Erythroblast (primary cell): ENCODE measurements at regions not wholly inside any gene's neighbourhood (a gene's known extent, or its start where the extent isn't known, plus 50 kb on each side); places are given as distances from the start of the nearest gene placed in this dataset.
A peak's percentile ranks its signal among the peaks of the same experiment; 100 is the strongest.

Experiments
- DNase-seq, 2 experiments: peaks; one replicate each; lab custom pipeline; 2025; lab: John Stamatoyannopoulos, UW
- GATA1 ChIP-seq: IDR thresholded peaks from 2 replicates; pipeline ENCODE4 v1.6.1; 2011; ENCODE audit warnings: low read depth, mild to moderate bottlenecking, control low read depth, low read length, moderate library complexity
- POLR2A ChIP-seq: IDR thresholded peaks from 2 replicates; pipeline ENCODE4 v1.6.1; 2011; ENCODE audit warnings: mild to moderate bottlenecking, low read length

DNA sequence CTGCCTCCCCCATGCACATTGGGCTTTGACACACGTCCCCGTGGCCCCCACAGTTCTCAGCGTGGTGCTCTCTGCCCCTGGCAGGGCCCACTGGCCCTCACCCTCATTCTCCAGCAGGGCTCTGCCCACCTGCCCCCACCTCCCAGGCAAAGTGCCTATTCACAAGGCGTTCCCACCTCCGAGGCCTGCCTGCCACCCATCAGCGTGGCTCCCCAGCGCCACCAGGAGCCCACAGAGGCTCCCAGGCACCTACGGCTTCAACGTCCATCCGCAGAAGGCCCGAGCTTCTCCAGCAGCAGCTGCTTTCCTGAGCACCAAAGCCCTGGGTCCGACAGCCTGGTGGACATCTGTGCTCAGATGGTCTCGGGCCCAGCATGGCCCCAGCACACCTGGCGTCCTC is 211.8 kb upstream of the PPP2R2D start:
- TF ChIP-seq POLR2A = no peak
- TF ChIP-seq GATA1 = no peak
- DNase-seq = no peak

- TF ChIP-seq GATA1 = no peak
- no peak for TF ChIP-seq POLR2A
- DNase-seq = no peak
Measured at GRCh38 chr10:131689486-131689885, 211.3 kb upstream of the PPP2R2D start.

GRCh38 chr10:131689954-131690757 is 210.7 kb upstream of the PPP2R2D start:
- DNase-seq = no peak
- TF ChIP-seq GATA1 = no peak

GRCh38 chr10:131690805-131691239 is 210.0 kb upstream of the PPP2R2D start:
- TF ChIP-seq POLR2A (no peak), GATA1 (no peak)

DNA sequence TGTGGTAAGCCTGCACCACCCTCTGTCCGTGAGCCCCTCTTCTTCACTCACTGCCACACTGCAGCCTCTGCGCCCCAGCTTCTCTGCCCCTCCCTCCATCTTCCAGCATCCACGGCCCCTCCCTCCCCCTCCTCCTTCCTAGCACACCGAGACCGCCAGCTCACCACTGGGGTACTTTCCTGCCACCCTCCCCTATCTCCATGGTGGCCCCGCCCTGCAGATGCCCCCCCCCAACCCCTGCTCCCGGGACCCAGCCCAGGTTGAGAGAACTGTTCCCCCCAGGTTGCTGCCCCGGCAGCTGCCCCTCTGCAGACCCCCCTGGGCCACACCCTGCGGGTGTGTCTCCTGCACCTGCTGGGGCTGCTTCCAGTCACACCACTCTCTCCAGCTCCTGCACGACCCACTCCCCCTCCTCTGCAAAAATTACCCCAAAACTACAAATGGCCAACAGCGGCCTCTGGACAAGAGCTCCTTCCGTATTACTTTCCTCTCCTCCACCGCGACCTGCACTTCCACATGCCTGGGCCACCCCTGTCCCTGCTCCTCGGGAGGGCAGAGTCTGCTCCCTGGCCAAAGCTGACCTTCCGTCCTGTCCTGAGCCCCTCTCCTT is 209.2 kb upstream of the PPP2R2D start:
- no peak for DNase-seq
- TF ChIP-seq GATA1 = no peak
- no peak for TF ChIP-seq POLR2A

More at GRCh38 chr10:131690805-131691239, 210.0 kb upstream of the PPP2R2D start:
- DNase-seq = no peak

DNA sequence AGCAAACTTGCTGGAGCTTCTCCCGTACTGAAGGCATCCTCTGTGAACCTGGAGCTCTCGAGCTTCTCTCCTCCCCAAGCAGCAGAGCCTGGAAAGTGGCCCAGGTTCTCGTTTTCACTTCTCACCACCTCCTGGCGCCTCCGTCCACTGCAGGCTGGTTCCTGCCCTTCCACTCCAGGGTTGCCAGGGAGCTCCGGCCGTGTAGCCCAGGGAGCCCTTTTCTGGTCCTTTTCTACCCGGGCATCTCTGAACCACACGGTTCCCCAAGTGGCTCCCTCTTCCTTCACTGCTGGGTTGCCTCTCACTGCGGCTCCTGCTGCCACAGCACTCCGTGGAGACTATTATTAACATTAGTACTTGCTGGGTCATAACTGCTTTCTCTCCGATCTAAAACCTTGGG is 208.6 kb upstream of the PPP2R2D start:
- no peak for DNase-seq
- TF ChIP-seq GATA1 (no peak), POLR2A (no peak)

DNA sequence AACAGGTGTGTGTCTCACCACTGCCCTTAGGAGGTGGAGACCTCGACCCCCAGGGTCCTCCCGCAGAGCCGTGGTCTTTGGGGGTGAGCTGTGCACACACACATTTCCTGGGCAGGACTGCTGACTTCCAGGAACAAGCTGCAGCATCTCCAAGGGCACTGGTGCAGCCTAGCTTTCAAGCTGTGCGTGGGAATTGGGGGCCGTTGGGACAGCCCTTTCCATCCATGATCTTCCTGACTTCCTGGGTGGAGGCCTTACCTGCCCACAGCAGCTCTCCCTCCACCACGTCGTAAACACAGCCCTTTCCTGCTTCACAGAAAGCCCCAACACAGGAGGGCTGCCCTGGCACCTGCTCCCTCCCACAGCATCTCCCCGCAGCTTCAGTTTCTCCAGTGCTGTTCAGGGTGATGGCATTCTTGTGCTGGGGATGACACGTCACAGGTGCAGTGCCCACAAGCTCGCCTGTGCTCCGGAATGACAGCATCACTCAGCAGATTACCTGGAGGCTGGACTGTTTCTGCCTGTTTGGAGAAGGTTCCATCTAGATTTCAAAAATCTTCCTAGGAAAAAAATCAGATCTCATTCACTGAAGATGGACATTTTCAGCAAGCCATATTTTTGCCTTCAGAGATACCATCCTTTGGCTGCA is 208.0 kb upstream of the PPP2R2D start:
- TF ChIP-seq GATA1 = no peak
- no peak for TF ChIP-seq POLR2A
- no peak for DNase-seq

GRCh38 chr10:131693766-131694165 is 207.0 kb upstream of the PPP2R2D start:
- no peak for DNase-seq
- TF ChIP-seq POLR2A = no peak
- no peak for TF ChIP-seq GATA1

DNA sequence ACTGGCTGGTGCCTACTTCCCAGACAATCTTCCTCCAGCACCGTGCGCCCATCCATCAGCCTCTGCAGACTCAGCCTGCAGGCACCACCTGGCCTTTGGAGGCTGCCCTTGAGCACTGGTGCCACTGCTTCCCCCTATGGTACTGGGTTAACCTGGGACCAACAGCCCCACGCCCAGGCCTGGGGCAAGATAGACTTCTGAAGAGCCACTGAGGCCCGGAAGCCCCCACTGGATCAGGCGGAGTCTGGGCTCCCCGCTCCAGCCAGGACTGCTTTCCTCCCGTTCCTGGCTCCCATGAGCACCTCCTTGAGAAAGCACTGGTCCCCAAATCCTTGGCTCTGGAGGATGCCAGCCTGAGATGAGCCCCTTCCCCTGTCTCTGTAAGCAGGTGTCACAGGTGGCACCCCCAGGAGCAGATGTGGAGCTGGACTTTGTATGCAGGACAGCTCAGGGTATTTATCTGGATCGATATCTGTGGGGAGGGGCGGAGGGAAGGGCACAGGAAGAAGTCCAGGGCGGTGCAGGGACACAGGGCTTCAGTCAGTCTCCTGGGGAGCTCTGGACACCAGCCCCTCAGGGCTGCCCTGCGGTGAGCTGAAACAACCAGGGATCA is 206.5 kb upstream of the PPP2R2D start:
- no peak for DNase-seq
- TF ChIP-seq GATA1 = no peak
- no peak for TF ChIP-seq POLR2A

DNA sequence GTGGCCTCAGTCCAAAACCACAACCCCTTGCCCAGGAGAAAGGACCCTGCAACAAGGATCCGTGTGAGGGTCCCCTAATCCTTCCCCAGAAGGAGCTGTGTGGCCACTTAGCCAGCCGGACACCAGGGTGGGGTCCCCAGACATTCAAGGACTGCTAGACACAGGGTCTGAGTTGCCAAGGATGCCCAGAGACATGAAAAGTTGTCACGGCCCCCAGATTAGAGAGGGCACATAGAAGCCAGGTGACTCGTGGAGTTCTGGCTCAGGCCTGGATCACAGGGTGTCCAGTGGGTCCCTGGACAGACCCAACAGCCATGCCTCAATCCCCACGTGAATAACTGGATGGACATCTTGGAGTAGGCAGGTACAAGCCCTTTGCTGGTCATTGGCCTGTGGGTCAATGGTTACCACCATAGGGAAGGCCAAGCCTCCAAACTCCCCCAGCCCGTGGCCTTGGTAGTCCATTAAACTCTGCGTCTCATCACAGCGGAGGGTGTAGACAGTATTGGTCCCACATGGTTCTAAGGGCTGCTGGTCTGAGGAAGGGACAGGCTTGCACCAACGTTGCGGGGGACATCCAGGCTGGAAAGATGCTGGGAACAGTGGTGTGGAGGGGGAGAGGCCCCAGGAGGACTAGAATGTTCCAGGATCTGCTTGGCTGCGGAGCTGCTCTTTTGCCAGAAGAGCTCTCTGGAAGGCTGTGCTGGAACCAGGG is 205.9 kb upstream of the PPP2R2D start:
- TF ChIP-seq POLR2A (no peak), GATA1 (no peak)
- no peak for DNase-seq

DNA sequence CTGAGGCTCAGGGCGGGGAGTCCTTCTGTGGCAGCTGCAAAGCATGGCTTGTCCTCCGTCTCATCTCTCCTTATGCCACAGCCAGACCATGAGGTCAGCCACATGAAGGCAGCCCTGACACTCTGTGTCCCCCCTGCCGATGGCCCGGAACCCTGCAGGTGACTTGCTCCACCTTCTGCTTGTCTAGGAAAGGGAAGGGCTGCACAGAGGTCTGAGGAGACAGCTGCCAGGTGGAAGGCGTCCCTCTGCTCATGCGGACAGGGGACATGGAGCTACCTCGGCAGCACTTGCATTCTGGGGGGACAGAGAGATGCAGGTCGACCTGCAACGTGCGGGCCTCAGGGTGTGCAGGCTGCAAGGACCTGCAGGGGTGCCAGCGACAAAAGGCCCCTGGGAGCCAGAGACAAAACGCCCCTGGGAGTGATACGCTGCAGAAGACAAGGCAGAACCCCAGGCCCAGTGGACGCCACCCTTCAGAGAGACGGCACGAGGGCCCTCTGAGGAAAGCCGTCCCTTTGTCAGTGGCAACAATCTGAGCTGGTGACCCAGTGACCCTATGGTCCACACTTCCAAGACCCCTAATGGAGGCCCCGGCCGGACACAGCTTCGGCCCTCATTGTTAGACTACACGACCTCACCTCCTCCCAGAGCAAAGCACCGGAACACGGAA is 205.2 kb upstream of the PPP2R2D start:
- TF ChIP-seq GATA1 (no peak), POLR2A (no peak)

GRCh38 chr10:131697476-131698128 is 203.2 kb upstream of the PPP2R2D start:
- DNase-seq = peak; percentile 8 to 27
- TF ChIP-seq POLR2A = no peak
- TF ChIP-seq GATA1 = no peak

More for the DNA sequence above, 205.2 kb upstream of the PPP2R2D start:
- no peak for DNase-seq
